Vagina (tissue), 2 donors: ENCODE measurements at regions not wholly inside any gene's neighbourhood (a gene's known extent, or its start where the extent isn't known, plus 50 kb on each side); places are given as distances from the start of the nearest gene placed in this dataset.

Experiments
- CTCF ChIP-seq, 3 experiments: fragments of 450-650 bp in 2 of 3; fragments of 200-600 bp in 1 of 3; sonication (generic) in 1 of 3; IDR thresholded peaks; one replicate each; pipeline ENCODE4 v1.5.1; 2017 to 2019; ENCODE audit warnings: antibody characterized with exemption in 3 of 3, mild to moderate bottlenecking in 2 of 3, moderate library complexity in 2 of 3
- POLR2A ChIP-seq, 2 donors: fragments of 450-650 bp; IDR thresholded peaks; one replicate each; pipeline ENCODE4 v1.6.1; 2017; ENCODE audit warnings: antibody characterized with exemption in 2 of 2, mild to moderate bottlenecking in 2 of 2, moderate library complexity in 2 of 2
- POLR2AphosphoS5 ChIP-seq, 2 donors: sonication (generic); formaldehyde crosslinking; IDR thresholded peaks; one replicate each; pipeline ENCODE4 v1.9.0; 2017; ENCODE audit warnings: antibody characterized with exemption in 2 of 2, mild to moderate bottlenecking in 2 of 2, low read depth in 1 of 2; ENCODE audit not compliant: insufficient read depth in 1 of 2

DNA sequence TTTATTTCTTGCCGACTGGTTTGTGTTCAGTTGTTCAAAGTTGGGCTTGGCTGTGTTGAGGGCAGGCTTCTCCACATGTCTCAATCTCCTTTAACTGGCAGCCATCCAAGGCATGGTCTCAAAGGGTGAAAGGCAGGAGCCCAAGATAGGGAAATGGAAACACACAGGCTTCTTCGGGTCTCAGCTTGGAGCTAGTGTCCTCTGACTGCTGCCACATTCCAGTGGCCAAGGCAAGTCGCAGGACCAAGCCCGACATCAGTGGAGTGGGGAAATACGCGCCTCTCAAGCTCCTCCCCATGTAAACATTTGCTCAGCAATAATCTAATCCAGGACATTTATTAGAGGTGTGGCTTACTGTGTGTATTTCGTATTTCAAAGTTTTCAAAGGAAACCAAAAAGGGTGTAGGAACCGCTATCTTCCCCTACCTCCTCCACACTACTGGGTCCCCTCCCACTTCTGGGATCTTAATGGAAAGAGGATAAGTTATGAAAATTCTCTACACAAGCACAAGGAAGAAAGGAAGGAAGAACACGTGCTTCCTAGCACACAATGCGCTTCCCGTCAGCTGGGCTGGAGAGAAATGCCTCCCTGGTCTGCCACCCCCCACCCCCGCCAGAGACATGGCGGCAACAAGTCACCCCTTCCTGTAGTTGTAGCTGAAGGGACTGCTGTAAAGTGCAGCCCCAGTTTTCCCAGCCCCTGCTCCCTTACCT, 181.7 kb downstream of the FAM43A start:
- TF ChIP-seq CTCF (IDR thresholded peaks at IDR 0.05): no peak
- TF ChIP-seq POLR2AphosphoS5 (IDR thresholded peaks at IDR 0.05; ENCODE audit: insufficient read depth in 1 of 2, low read depth in 1 of 2): peak in 1 of 2 donors; percentile 70
- TF ChIP-seq POLR2A (IDR thresholded peaks at IDR 0.05): no peak
